ENCODE measurements at regions not wholly inside any gene's neighbourhood (a gene's known extent, or its start where the extent isn't known, plus 50 kb on each side); places are given as distances from the start of the nearest gene placed in this dataset.

DNA sequence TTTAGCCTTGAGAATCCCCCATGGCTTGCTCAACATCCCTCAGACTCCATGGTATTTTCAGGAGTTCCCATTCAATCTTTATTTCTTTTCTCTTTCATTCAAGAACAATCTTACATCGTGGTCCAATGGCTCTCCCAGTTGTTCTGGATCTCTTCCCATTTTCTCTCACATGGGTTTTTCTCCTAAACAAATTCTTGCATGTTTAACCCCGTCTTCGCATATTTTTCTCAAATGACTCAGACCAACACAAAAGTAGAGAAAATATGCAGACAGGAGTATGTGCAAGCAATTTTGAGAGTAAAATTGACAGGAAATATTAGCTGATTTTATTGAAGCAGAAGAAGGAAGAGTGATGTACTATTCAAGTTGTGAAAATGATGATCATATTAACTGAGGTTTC is 396.4 kb upstream of the TRAM1L1 start:
- H2AFZ ChIP-seq (ENCODE audit: low read depth, low read length) = no peak overlapping the region
- no peaks in the 10 kb centered on the region for H3K27me3 ChIP-seq (ENCODE audit: control insufficient read depth in 2 of 2, insufficient read depth in 2 of 2, low read length in 2 of 2)
- FAIRE-seq (no peak), DNase-seq (ENCODE audit: low read depth, low spot score) (no peak)
- no peak overlapping the region for H3K27ac ChIP-seq (ENCODE audit: insufficient read depth, low read depth, low read length)
- H3K36me3 ChIP-seq (ENCODE audit: control insufficient read depth in 2 of 2, extremely low read depth in 1 of 2, insufficient read depth in 2 of 2, low read length in 2 of 2) = no peaks in the 10 kb centered on the region
- ChIA-PET CTCF (no interaction called here), POLR2A (no interaction called here)
- H3K9ac ChIP-seq (replicated peaks; ENCODE audit: extremely low read depth, insufficient read depth, low read length) = no peak overlapping the region
- BruUV-seq (replicated peaks) = no TSS peak
- no peaks in the 10 kb centered on the region for H3K4me1 ChIP-seq (ENCODE audit: control insufficient read depth, extremely low read depth, insufficient read depth, low read length)
- no peaks in the 10 kb centered on the region for H4K20me1 ChIP-seq (replicated peaks; ENCODE audit: control insufficient read depth, extremely low read depth, insufficient read depth, low read length)
- H3K9me1 ChIP-seq (replicated peaks; ENCODE audit: control insufficient read depth, extremely low read depth, insufficient read depth, low read length) = no peaks in the 10 kb centered on the region
- no peak overlapping the region for H3K4me2 ChIP-seq (ENCODE audit: insufficient read depth, low read length)
- dilution Hi-C loops (cut with MboI; ENCODE audit: extremely low pct_ligation_motif_present, low sequenced_read_pairs) = no loop called here
- H3K4me3 ChIP-seq (replicated peaks in 1 of 3; ENCODE audit: insufficient read depth in 1 of 3, low read depth in 1 of 3, low read length in 3 of 3) = no peak overlapping the region
- intact Hi-C loops (cut with micrococcal nuclease) = no loop called here
- H3K79me2 ChIP-seq (ENCODE audit: control insufficient read depth, insufficient read depth, low read length) = no peaks in the 10 kb centered on the region
- TF ChIP-seq POLR2A (IDR thresholded peaks at IDR 0.05; ENCODE audit: low read depth, low read length) = no peak
- TF ChIP-seq, protein P1, sequence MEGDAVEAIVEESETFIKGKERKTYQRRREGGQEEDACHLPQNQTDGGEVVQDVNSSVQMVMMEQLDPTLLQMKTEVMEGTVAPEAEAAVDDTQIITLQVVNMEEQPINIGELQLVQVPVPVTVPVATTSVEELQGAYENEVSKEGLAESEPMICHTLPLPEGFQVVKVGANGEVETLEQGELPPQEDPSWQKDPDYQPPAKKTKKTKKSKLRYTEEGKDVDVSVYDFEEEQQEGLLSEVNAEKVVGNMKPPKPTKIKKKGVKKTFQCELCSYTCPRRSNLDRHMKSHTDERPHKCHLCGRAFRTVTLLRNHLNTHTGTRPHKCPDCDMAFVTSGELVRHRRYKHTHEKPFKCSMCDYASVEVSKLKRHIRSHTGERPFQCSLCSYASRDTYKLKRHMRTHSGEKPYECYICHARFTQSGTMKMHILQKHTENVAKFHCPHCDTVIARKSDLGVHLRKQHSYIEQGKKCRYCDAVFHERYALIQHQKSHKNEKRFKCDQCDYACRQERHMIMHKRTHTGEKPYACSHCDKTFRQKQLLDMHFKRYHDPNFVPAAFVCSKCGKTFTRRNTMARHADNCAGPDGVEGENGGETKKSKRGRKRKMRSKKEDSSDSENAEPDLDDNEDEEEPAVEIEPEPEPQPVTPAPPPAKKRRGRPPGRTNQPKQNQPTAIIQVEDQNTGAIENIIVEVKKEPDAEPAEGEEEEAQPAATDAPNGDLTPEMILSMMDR (IDR thresholded peaks at IDR 0.05; ENCODE audit: extremely low read depth in 1 of 2, insufficient read depth in 1 of 2, low read depth in 1 of 2, low read length in 2 of 2) = no peak
- TF ChIP-seq POLR2AphosphoS5 (IDR thresholded peaks at IDR 0.05; ENCODE audit: insufficient read depth, low read depth, low read length) = no peak
- no peak for TF ChIP-seq JUN (IDR thresholded peaks at IDR 0.05; ENCODE audit: borderline replicate concordance, insufficient read depth, insufficient read length, low read depth)
- TF ChIP-seq FOS (IDR thresholded peaks at IDR 0.05; ENCODE audit: borderline replicate concordance, insufficient read depth, low read length) = no peak
- TF ChIP-seq, protein P2, sequence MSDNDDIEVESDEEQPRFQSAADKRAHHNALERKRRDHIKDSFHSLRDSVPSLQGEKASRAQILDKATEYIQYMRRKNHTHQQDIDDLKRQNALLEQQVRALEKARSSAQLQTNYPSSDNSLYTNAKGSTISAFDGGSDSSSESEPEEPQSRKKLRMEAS (IDR thresholded peaks at IDR 0.05; ENCODE audit: insufficient read depth, insufficient read length) = no peak
- TF ChIP-seq GATA2 (IDR thresholded peaks at IDR 0.05; ENCODE audit: insufficient read depth, insufficient read length, low read depth, low read length) = no peak
- no peak for TF ChIP-seq MYC (IDR thresholded peaks at IDR 0.05; ENCODE audit: low read depth, low read length)
- no peak for TF ChIP-seq EZH2 (IDR thresholded peaks at IDR 0.05; ENCODE audit: borderline replicate concordance, low read depth, low read length, severe bottlenecking)
- no peaks in the 10 kb centered on the region for H3K9me3 ChIP-seq (replicated peaks; ENCODE audit: control insufficient read depth, insufficient read depth, low read length)
